WI38 (cell line): ENCODE measurements at regions not wholly inside any gene's neighbourhood (a gene's known extent, or its start where the extent isn't known, plus 50 kb on each side); places are given as distances from the start of the nearest gene placed in this dataset.
"Not testable (repeated sequence)": the region's sequence is repeated elsewhere in the genome, so short reads cannot be mapped to it uniquely, and the experiment has no call there.

Experiments
- H3K4me3 ChIP-seq: 2 replicates; pipeline ENCODE4 v1.5.1; 2011; ENCODE audit warnings: low read depth, mild to moderate bottlenecking, control low read depth, low read length

GRCh38 chr2:91516669-91517068, 2825.2 kb downstream of the RPIA start:
- not testable (repeated sequence) for H3K4me3 ChIP-seq

- H3K4me3 ChIP-seq = not testable (repeated sequence)
Observed at GRCh38 chr2:91517846-91518245, 2826.4 kb downstream of the RPIA start.

DNA sequence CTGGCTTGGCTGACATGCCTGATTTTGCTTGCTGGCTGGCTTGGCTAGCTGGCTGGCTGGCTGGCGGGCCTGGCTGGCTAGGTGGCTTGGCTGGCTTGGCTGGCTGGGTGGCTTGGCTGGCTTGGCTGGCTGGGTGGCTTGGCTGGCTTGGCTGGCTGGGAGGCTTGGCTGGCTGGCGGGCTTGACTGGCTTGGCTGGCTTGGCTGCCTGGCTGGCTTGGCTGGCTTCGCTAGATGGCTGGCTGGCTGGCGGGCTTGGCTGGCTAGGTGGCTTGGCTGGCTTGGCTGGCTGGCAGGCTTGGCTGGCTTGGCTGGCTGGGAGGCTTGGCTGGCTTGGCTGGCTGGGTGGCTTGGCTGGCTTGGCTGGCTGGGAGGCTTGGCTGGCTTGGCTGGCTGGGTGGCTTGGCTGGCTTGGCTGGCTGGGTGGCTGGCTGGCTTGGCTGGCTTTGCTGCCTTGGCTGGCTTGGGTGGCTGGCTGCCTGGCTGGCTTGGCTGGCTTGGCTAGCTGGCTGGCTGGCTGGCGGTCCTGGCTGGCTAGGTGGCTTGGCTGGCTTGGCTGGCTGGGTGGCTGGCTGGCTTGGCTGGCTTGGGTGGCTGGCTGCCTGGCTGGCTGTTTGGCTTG, 2827.0 kb downstream of the RPIA start:
- not testable (repeated sequence) for H3K4me3 ChIP-seq

DNA sequence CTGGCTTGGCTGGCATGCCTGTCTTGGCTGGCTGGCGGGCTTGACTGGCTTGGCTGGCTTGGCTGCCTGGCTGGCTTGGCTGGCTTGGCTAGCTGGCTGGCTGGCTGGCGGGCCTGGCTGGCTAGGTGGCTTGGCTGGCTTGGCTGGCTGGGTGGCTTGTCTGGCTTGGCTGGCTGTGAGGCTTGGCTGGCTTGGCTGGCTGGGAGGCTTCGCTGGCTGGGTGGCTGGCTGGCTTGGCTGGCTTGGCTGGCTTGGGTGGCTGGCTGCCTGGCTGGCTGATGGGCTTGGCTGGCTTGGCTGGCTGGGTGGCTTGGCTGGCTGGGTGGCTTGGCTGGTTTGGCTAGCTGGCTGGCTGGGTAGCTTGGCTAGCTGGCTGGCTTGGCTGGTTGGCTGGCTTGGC, 2827.9 kb downstream of the RPIA start:
- H3K4me3 ChIP-seq = not testable (repeated sequence)

GRCh38 chr2:91519914-91520313, 2828.4 kb downstream of the RPIA start:
- H3K4me3 ChIP-seq = not testable (repeated sequence)

DNA sequence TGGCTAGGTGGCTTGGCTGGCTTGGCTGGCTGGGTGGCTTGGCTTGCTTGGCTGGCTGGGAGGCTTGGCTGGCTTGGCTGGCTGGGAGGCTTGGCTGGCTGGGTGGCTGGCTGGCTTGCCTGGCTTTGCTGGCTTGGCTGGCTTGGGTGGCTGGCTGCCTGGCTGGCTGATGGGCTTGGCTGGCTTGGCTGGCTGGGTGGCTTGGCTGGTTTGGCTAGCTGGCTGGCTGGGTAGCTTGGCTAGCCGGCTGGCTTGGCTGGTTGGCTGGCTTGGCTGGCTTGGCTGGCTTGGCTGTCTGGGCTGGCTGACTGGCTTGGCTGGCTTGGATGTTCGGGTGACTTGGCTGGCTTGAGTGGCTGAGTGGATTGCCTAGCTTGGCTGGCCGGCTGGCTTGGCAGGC, 2829.1 kb downstream of the RPIA start:
- not testable (repeated sequence) for H3K4me3 ChIP-seq

- H3K4me3 ChIP-seq = not testable (repeated sequence)
Observed at GRCh38 chr2:91520972-91521535, 2829.6 kb downstream of the RPIA start.

- H3K4me3 ChIP-seq = not testable (repeated sequence)
Observed at GRCh38 chr2:91521944-91522343, 2830.5 kb downstream of the RPIA start.

- H3K4me3 ChIP-seq = not testable (repeated sequence)
Observed at GRCh38 chr2:91522877-91523276, 2831.4 kb downstream of the RPIA start.

- H3K4me3 ChIP-seq = not testable (repeated sequence)
Observed at GRCh38 chr2:91523751-91524150, 2832.3 kb downstream of the RPIA start.

GRCh38 chr2:91525587-91525986, 2834.1 kb downstream of the RPIA start:
- not testable (repeated sequence) for H3K4me3 ChIP-seq

DNA sequence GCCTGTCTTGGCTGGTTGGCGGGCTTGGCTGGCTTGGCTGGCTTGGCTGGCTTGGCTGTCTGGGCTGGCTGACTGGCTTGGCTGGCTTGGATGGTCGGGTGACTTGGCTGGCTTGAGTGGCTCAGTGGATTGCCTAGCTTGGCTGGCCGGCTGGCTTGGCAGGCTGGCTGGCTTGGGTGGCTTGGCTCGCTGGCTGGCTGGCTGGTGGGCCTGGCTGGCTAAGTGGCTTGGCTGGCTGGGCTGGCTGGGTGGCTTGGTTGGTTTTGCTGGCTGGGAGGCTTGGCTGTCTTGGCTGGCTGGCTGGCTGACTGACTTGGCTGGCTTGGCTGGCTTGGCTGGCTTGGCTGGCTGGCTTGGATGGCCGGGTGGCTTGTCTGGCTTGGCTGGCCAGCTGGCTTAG, 2834.6 kb downstream of the RPIA start:
- not testable (repeated sequence) for H3K4me3 ChIP-seq

DNA sequence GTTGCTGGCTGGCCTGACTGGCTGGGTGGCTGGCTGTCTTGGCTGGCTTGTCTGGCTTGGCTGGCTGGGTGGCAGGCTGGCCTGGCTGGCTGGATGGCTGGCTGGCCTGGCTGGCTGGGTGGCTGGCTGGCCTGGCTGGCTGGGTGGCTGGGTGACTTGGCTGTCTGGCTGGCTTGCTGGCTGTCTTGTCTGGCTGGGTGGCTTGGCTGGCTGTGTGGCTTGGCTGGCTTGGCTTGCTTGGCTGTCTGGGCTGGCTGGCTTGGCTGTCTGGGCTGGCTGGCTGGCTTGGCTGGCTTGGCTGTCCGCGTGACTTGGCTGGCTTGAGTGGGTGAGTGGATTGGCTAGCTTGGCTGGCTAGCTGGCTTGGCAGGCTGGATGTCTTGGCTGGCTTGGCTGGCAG, 2835.6 kb downstream of the RPIA start:
- not testable (repeated sequence) for H3K4me3 ChIP-seq

DNA sequence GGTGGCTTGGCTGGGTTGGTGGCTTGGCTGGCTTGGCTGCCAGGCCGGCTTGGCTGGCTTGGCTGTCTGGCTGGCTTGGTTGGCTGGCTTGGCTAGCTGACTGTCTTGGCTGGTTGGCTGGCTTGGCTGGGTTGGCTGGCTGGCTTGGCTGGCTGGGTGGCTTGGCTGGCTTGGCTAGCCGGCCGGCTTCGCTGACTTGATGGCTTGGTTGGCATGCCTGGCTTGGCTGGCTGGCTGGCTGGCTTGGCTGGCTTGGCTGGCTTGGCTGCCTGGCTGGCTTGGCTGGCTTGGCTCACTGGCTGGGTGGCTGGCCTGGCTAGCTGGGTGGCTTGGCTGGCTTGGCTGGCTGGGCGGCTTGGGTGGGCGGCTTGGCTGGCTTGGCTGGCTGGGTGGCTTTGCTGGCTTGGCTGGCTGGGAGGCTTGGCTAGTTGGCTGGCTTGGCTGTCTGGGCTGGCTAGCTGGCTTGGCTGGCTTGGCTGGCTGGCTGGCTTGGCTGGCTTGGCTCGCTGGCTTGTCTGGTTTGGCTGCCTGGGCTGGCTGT, 2836.1 kb downstream of the RPIA start:
- H3K4me3 ChIP-seq = not testable (repeated sequence)

DNA sequence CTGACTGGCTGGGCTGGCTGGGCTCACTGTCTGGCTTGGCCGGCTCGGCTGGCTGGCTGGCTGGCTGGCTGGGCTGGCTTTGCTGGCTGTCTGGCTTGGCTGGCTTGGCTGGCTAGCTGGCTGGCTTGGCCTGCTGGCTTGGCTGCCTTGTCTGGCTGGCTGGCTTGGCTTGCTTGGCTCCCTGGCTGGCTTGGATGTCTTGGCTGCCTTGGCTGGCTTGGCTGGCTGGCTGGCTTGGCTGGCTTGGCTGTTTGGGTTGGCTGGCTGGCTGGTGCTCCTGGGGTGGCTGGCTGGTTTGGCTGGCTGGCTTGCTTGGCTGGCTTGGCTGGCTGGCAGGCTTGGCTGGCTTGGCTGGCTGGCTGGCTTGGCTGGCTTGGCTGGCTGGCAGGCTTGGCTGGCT, 2836.9 kb downstream of the RPIA start:
- H3K4me3 ChIP-seq = not testable (repeated sequence)

- H3K4me3 ChIP-seq = not testable (repeated sequence)
Observed at GRCh38 chr2:91536109-91536508, 2844.6 kb downstream of the RPIA start.

DNA sequence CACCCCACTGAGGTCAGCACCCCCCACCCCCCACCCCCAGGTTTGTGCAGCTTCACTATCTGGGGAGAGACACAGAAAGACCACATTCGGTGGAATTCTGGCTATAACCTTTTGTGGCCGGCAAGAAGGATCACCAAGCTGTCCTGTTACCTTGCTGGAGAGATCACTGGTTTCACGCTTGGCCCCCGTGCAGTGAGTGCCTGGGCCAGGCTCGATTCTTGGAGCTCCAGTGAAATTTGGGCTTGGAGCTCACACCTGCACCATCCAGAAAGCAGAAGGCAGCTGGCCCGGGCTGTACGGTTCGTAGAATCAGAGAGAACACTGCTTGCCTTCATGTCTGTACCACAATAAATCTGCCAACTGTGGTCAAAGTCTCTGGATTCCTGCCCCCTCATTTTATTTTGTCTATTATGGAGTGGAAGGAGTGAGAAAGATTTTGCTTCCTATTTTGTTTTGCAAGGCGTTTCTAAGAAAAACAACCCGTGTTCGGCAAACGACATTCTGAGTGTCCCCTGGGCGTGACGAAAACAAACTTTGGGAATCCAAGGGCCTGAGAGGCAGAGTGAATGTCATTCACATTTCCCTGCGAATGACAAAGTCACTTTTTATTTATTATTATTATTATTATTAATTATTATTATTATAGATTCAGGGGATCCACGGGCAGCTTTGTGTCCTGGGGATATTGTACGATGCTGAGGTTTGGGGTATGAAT, 2845.2 kb downstream of the RPIA start:
- H3K4me3 ChIP-seq = not testable (repeated sequence)

- not testable (repeated sequence) for H3K4me3 ChIP-seq
Observed at GRCh38 chr2:91549316-91549715, 2857.8 kb downstream of the RPIA start.

DNA sequence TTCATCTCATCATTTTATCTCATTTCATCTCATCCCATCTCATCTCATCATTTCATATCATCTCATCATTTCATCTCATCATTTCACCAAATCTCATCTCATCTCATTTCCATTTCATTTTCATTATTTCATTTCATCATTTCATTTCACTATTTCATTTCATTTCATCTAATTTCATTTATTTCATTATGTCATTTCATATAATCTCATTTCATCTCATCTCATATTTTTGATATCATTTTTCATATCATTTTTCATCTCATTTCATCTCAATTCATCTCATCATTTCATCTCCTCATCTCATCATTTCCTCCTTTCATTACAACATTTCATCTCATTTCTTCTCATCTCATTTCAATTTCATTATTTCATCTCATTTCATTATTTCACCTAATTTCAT, 2866.8 kb downstream of the RPIA start:
- H3K4me3 ChIP-seq = not testable (repeated sequence)

GRCh38 chr2:91559269-91559668, 2867.8 kb downstream of the RPIA start:
- H3K4me3 ChIP-seq = not testable (repeated sequence)

DNA sequence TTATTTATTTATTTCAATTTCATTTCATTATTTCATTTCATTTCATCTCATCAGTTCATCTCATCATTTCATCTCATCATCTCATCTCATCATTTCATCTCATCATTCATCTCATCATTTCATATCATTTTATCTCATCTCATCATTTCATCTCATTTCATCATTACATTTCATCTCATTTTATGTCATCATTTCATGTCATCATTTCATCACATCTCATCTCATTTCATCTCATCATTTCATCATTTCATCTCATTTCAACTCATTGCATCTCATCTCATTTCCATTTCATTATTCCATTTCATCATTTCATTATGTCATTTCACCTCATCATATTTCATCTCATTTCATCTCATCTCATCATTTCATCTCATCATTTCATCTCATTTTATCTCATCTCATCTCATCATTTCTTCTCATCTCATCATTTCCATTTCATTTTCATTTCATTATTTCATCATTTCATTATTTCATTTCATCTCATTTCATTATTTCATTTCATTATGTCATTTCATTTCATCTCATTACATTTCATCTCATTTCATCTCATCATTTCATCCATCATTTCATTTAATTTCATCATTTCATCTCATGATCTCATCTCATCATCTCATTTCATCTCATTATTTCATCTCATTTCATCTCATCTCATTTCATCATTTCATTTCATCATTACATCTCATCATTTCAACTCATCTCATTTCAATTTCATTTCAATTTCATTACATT, 2868.6 kb downstream of the RPIA start:
- H3K4me3 ChIP-seq = not testable (repeated sequence)
